SK-N-SH treated with all-trans-retinoic acid at 6 μM for 48 hours (cell line): ENCODE measurements at regions not wholly inside any gene's neighbourhood (a gene's known extent, or its start where the extent isn't known, plus 50 kb on each side); places are given as distances from the start of the nearest gene placed in this dataset.
"Not testable (repeated sequence)": the region's sequence is repeated elsewhere in the genome, so short reads cannot be mapped to it uniquely, and the experiment has no call there.

Source experiments
- ARNTL ChIP-seq: fragments of 450-650 bp; formaldehyde crosslinking; IDR thresholded peaks from 2 replicates; pipeline ENCODE4 v1.5.0; 2020; ENCODE audit warnings: low read depth, mild to moderate bottlenecking, moderate library complexity, borderline replicate concordance
- BACH2 ChIP-seq: fragments of 250-450 bp; sonication (Bioruptor Pico); IDR thresholded peaks from 2 replicates; pipeline ENCODE4 v1.9.0; 2021; ENCODE audit warnings: mild to moderate bottlenecking, borderline replicate concordance
- RARB ChIP-seq: fragments of 250-450 bp; sonication (Bioruptor Pico); IDR thresholded peaks from 2 replicates; pipeline ENCODE4 v1.8.0; 2021; ENCODE audit warnings: mild to moderate bottlenecking, moderate library complexity
- ZFP3 ChIP-seq: fragments of 250-450 bp; sonication (Bioruptor Pico); IDR thresholded peaks from 2 replicates; pipeline ENCODE4 v1.5.0; 2020; ENCODE audit warnings: mild to moderate bottlenecking, moderate library complexity
- ZFP30 ChIP-seq: fragments of 450-650 bp; formaldehyde crosslinking; IDR thresholded peaks from 2 replicates; pipeline ENCODE4 v1.5.0; 2022; ENCODE audit warnings: mild to moderate bottlenecking, moderate library complexity
- ZNF565 ChIP-seq: fragments of 450-650 bp; formaldehyde crosslinking; conservative IDR thresholded peaks from 2 replicates; pipeline ENCODE4 v1.5.0; 2020; ENCODE audit warnings: low read depth, mild to moderate bottlenecking, moderate library complexity
- TF ChIP-seq, protein P1 (sequence below): fragments of 250-450 bp; sonication (Bioruptor Pico); IDR thresholded peaks from 2 replicates; pipeline ENCODE4 v1.5.1; 2020; ENCODE audit warnings: low read depth, mild to moderate bottlenecking, moderate library complexity
- TF ChIP-seq, protein P2 (sequence below): fragments of 250-450 bp; sonication (Bioruptor Pico); IDR thresholded peaks from 2 replicates; pipeline ENCODE4 v1.8.0; 2020; ENCODE audit warnings: mild to moderate bottlenecking, moderate library complexity, borderline replicate concordance
- TF ChIP-seq, protein P3 (sequence below): fragments of 250-450 bp; sonication (Bioruptor Pico); IDR thresholded peaks from 2 replicates; pipeline ENCODE4 v1.5.1; 2021; ENCODE audit warnings: mild to moderate bottlenecking, moderate library complexity

DNA sequence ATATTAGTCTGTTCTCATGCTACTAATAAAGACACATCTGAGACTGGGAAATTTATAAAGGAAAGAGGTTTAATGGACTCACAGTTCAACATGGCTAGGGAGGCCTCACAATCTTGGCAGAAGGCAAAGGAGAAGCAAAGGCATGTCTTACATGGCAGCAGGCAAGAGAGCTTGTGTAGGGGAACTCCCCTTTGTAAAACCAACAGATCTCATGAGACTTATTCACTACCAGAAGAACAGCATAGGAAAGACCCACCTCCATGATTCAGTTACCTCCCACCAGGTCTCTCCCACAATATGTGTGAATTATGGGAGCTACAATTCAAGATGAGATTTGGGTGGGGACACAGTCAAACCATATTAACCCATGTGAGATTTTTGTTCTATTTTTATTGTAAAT lies 244.5 kb upstream of the TRIB2 start:
- not testable (repeated sequence) for TF ChIP-seq ARNTL, BACH2, ZFP3, RARB, ZFP30, ZNF565 (CRISPR knock-in tag)
- TF ChIP-seq, protein P1, sequence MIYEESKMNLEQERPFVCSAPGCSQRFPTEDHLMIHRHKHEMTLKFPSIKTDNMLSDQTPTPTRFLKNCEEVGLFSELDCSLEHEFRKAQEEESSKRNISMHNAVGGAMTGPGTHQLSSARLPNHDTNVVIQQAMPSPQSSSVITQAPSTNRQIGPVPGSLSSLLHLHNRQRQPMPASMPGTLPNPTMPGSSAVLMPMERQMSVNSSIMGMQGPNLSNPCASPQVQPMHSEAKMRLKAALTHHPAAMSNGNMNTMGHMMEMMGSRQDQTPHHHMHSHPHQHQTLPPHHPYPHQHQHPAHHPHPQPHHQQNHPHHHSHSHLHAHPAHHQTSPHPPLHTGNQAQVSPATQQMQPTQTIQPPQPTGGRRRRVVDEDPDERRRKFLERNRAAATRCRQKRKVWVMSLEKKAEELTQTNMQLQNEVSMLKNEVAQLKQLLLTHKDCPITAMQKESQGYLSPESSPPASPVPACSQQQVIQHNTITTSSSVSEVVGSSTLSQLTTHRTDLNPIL (CRISPR knock-in tag): not testable (repeated sequence)
- TF ChIP-seq, protein P2, sequence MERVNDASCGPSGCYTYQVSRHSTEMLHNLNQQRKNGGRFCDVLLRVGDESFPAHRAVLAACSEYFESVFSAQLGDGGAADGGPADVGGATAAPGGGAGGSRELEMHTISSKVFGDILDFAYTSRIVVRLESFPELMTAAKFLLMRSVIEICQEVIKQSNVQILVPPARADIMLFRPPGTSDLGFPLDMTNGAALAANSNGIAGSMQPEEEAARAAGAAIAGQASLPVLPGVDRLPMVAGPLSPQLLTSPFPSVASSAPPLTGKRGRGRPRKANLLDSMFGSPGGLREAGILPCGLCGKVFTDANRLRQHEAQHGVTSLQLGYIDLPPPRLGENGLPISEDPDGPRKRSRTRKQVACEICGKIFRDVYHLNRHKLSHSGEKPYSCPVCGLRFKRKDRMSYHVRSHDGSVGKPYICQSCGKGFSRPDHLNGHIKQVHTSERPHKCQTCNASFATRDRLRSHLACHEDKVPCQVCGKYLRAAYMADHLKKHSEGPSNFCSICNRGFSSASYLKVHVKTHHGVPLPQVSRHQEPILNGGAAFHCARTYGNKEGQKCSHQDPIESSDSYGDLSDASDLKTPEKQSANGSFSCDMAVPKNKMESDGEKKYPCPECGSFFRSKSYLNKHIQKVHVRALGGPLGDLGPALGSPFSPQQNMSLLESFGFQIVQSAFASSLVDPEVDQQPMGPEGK (CRISPR knock-in tag): not testable (repeated sequence)
- TF ChIP-seq, protein P3, sequence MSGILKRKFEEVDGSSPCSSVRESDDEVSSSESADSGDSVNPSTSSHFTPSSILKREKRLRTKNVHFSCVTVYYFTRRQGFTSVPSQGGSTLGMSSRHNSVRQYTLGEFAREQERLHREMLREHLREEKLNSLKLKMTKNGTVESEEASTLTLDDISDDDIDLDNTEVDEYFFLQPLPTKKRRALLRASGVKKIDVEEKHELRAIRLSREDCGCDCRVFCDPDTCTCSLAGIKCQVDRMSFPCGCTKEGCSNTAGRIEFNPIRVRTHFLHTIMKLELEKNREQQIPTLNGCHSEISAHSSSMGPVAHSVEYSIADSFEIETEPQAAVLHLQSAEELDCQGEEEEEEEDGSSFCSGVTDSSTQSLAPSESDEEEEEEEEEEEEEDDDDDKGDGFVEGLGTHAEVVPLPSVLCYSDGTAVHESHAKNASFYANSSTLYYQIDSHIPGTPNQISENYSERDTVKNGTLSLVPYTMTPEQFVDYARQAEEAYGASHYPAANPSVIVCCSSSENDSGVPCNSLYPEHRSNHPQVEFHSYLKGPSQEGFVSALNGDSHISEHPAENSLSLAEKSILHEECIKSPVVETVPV: not testable (repeated sequence)
